Brain microvascular endothelial cell (primary cell): ENCODE measurements at regions not wholly inside any gene's neighbourhood (a gene's known extent, or its start where the extent isn't known, plus 50 kb on each side); places are given as distances from the start of the nearest gene placed in this dataset.

ENCODE experiments used
- DNase-seq: peaks from one replicate; pipeline ENCODE4 v3.0.0-alpha.2; 2020
- H3K27ac ChIP-seq: fragments of 250-450 bp; sonication (Bioruptor Pico); 2 replicates; pipeline ENCODE4 v1.5.1; 2020; ENCODE audit warnings: mild to moderate bottlenecking, moderate library complexity
- H3K27me3 ChIP-seq: fragments of 250-450 bp; sonication (Bioruptor Pico); replicated peaks from 2 replicates; pipeline ENCODE4 v1.5.1; 2020; ENCODE audit warnings: mild to moderate bottlenecking
- H3K36me3 ChIP-seq: fragments of 250-450 bp; sonication (Bioruptor Pico); replicated peaks from 2 replicates; pipeline ENCODE4 v1.5.1; 2020; ENCODE audit warnings: mild to moderate bottlenecking
- H3K4me3 ChIP-seq: 2 replicates; pipeline ENCODE4 v1.5.1; 2011; ENCODE audit warnings: low read depth, mild to moderate bottlenecking, control low read depth, low read length, moderate library complexity
- in situ Hi-C: cut with HindIII; loops from 2 replicates; pipeline ENCODE4 v1.10.0; 2017; ENCODE audit warnings: low sequenced_read_pairs, low pct_ligation_motif_present
- TF ChIP-seq, protein P1 (sequence below): IDR thresholded peaks from 2 replicates; pipeline ENCODE4 v1.5.1; 2011; ENCODE audit warnings: low read depth, mild to moderate bottlenecking, moderate library complexity, low read length, control low read depth, inconsistent platforms; ENCODE audit errors: missing control alignments

- TF ChIP-seq, protein P1, sequence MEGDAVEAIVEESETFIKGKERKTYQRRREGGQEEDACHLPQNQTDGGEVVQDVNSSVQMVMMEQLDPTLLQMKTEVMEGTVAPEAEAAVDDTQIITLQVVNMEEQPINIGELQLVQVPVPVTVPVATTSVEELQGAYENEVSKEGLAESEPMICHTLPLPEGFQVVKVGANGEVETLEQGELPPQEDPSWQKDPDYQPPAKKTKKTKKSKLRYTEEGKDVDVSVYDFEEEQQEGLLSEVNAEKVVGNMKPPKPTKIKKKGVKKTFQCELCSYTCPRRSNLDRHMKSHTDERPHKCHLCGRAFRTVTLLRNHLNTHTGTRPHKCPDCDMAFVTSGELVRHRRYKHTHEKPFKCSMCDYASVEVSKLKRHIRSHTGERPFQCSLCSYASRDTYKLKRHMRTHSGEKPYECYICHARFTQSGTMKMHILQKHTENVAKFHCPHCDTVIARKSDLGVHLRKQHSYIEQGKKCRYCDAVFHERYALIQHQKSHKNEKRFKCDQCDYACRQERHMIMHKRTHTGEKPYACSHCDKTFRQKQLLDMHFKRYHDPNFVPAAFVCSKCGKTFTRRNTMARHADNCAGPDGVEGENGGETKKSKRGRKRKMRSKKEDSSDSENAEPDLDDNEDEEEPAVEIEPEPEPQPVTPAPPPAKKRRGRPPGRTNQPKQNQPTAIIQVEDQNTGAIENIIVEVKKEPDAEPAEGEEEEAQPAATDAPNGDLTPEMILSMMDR: no peak
- no peak for DNase-seq
- H3K27ac ChIP-seq: no peak overlapping the region
- in situ Hi-C loops: no loop called here
- no peaks in the 10 kb centered on the region for H3K27me3 ChIP-seq
- no peak overlapping the region for H3K4me3 ChIP-seq
- H3K36me3 ChIP-seq: no peaks in the 10 kb centered on the region
Observed at GRCh38 chr15:70322051-70322668, 224.4 kb upstream of the TLE3 start.

DNA sequence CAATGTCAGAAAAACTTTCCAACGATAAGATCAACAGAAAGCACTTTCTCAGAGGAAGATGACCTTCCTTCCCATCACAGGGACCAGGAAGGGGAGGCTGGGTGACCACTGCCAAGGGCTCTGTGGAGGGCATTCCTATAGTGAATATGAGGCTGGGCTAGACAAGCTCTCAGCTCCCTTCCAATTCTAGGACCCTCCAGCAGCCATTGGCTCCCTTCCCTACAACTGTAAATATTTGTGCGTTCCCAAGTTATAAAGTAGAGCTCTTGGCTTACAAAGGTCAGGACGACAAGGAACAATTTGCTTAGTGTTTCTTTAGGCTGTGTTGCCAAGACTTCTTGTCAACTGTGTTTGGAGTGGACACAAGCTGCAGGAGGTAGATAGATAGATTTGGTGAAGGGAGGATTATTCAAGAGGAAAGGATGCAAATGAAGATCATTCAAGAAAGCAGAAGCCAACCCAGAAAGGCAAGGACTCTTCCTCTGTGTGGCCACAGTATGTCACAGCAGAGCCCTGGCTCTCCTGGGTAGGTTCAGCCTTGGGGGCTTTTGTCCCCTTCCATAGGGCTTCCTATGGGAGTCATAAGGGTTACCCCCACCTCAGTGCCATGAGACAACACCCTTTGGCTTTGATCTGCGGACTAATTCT, 223.6 kb upstream of the TLE3 start:
- H3K27me3 ChIP-seq: no peaks in the 10 kb centered on the region
- no peak for DNase-seq
- H3K4me3 ChIP-seq: no peak overlapping the region
- no peaks in the 10 kb centered on the region for H3K36me3 ChIP-seq
- TF ChIP-seq, protein P1: no peak
- in situ Hi-C loops: no loop called here
- no peak overlapping the region for H3K27ac ChIP-seq

DNA sequence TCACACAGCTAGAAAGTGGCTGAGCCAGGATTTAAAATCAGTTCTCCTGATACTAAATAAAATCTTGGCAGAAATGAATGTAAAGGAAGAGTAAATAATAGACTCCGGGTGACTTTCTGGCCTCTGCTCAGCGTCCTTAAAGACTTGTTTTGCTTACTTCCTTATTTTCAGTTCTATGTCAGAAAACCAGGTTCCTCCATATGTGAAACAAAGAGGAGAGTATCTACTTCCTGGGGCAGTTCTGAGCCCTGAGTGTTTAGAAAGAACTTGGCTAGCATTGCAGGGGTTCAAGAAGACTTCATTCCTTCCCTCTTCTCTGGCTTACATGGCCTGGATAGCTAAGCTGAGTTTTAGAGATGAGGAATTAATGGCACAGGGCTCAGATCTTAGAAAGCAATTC, 222.8 kb upstream of the TLE3 start:
- H3K4me3 ChIP-seq: no peak overlapping the region
- TF ChIP-seq, protein P1: no peak
- H3K36me3 ChIP-seq: no peaks in the 10 kb centered on the region
- H3K27me3 ChIP-seq: no peaks in the 10 kb centered on the region
- in situ Hi-C loops: no loop called here
- no peak for DNase-seq
- H3K27ac ChIP-seq: no peak overlapping the region

DNA sequence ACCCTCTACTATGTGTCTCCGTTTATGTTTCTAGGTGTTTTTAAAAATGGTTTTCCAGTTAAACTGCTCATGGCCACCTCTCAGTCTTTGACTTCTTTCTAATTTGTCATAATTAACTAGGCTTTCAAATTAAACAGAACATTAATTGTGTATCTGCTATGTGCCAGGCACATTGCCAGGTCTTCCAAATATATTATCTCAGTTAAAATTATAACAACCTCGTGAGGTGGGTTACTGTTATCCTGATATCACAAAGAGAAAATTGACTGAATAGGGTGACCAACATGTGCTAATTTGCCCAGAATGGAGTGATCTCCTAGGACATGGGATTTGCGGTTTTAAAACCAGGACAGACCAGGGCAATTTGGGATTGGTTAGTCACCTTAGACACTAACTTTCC, 222.4 kb upstream of the TLE3 start:
- Histone ChIP-seq H3K27ac (no peak overlapping the region), H3K36me3 (no peaks in the 10 kb centered on the region), H3K4me3 (no peak overlapping the region), H3K27me3 (no peaks in the 10 kb centered on the region)
- TF ChIP-seq, protein P1: no peak
- in situ Hi-C loops: no loop called here
- DNase-seq: no peak

DNA sequence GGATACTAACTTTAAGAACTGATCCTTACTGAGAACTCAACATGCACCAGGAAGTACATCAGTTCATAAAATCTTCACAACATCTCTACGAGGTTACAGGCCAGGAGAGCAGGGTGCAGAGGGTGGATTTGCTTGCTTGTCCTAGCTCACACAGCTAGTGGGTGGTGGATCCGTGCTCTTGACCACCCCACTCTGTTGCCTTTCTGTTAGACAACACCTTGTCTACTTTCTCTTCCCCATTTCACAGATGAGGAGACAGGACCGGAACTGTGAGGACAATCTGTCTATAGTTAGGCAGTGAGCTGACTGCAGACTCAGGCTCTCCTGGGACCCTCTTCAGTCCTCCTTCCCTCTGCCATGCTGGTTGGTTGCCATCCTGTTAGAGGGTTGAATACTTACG, 221.7 kb upstream of the TLE3 start:
- Histone ChIP-seq H3K27me3 (no peaks in the 10 kb centered on the region), H3K4me3 (no peak overlapping the region), H3K36me3 (no peaks in the 10 kb centered on the region), H3K27ac (no peak overlapping the region)
- DNase-seq: no peak
- in situ Hi-C loops: no loop called here
- TF ChIP-seq, protein P1: no peak
